Cardiac muscle cell (in vitro differentiated cells and primary cell): ENCODE measurements at regions not wholly inside any gene's neighbourhood (a gene's known extent, or its start where the extent isn't known, plus 50 kb on each side); places are given as distances from the start of the nearest gene placed in this dataset.

ENCODE experiments used
- DNase-seq, 2 donors: peaks; one replicate each; pipeline versions ENCODE4 v3.0.0 to v3.0.0-alpha.2; 2010 to 2017; ENCODE audit warnings: low read depth in 1 of 2, low spot score in 1 of 2
- H3K27ac ChIP-seq: fragments of 200-600 bp; sonication (generic); 2 replicates; pipeline ENCODE4 v1.5.1; 2016
- H3K27me3 ChIP-seq: fragments of 200-600 bp; sonication (generic); 2 replicates; pipeline ENCODE4 v1.6.0; 2016; ENCODE audit warnings: control low read depth
- H3K36me3 ChIP-seq: fragments of 200-600 bp; sonication (generic); 2 replicates; pipeline ENCODE4 v1.5.1; 2016; ENCODE audit warnings: control low read depth
- H3K4me1 ChIP-seq: fragments of 200-600 bp; sonication (generic); 2 replicates; pipeline ENCODE4 v1.8.1; 2017; ENCODE audit warnings: low read depth, mild to moderate bottlenecking, mixed run types
- H3K4me3 ChIP-seq: fragments of 200-600 bp; sonication (generic); 2 replicates; pipeline ENCODE4 v1.5.1; 2016; ENCODE audit warnings: mild to moderate bottlenecking
- H3K9me3 ChIP-seq: fragments of 200-600 bp; sonication (generic); 2 replicates; pipeline ENCODE4 v1.5.1; 2017; ENCODE audit warnings: low read depth, mild to moderate bottlenecking, control low read depth
- CTCF ChIP-seq: IDR thresholded peaks from 2 replicates; pipeline ENCODE4 v1.5.1; 2012; ENCODE audit warnings: low read depth, mild to moderate bottlenecking, low read length

- no peaks in the 10 kb centered on the region for H3K27me3 ChIP-seq
- no peak for TF ChIP-seq CTCF
- H3K36me3 ChIP-seq, result no peaks in the 10 kb centered on the region
- H3K9me3 ChIP-seq, result no peaks in the 10 kb centered on the region
- no peak for DNase-seq
- H3K27ac ChIP-seq, result no peak overlapping the region
- H3K4me1 ChIP-seq, result no peaks in the 10 kb centered on the region
- H3K4me3 ChIP-seq, result no peak overlapping the region
These were observed 150.6 kb upstream of the TSC22D1 start for GRCh38 chr13:44726778-44727177.

GRCh38 chr13:44726214-44726613 lies 150.1 kb upstream of the TSC22D1 start:
- Histone ChIP-seq H3K27me3 (no peaks in the 10 kb centered on the region), H3K27ac (no peak overlapping the region), H3K36me3 (no peaks in the 10 kb centered on the region), H3K4me1 (no peaks in the 10 kb centered on the region), H3K9me3 (no peaks in the 10 kb centered on the region), H3K4me3 (no peak overlapping the region)
- DNase-seq, result peak in 1 of 2 donors; percentile 97
- TF ChIP-seq CTCF, result no peak

GRCh38 chr13:44719857-44720671 lies 143.9 kb upstream of the TSC22D1 start:
- H3K9me3 ChIP-seq, result no peaks in the 10 kb centered on the region
- peak in 1 of 2 donors; percentile 90 for DNase-seq
- no peaks in the 10 kb centered on the region for H3K27me3 ChIP-seq
- no peaks in the 10 kb centered on the region for H3K36me3 ChIP-seq
- no peak overlapping the region for H3K4me3 ChIP-seq
- TF ChIP-seq CTCF, result no peak
- H3K27ac ChIP-seq, result no peak overlapping the region
- no peaks in the 10 kb centered on the region for H3K4me1 ChIP-seq

- no peak for TF ChIP-seq CTCF
- Histone ChIP-seq H3K27me3 (no peaks in the 10 kb centered on the region), H3K36me3 (no peaks in the 10 kb centered on the region), H3K4me3 (no peak overlapping the region), H3K4me1 (no peaks in the 10 kb centered on the region), H3K9me3 (no peaks in the 10 kb centered on the region), H3K27ac (no peak overlapping the region)
- DNase-seq, result no peak
These were observed 142.3 kb upstream of the TSC22D1 start for GRCh38 chr13:44718467-44718866.

- DNase-seq, result peak in 1 of 2 donors; percentile 37
- Histone ChIP-seq H3K27ac (no peak overlapping the region), H3K27me3 (no peaks in the 10 kb centered on the region), H3K4me3 (no peak overlapping the region), H3K4me1 (no peaks in the 10 kb centered on the region), H3K36me3 (no peaks in the 10 kb centered on the region), H3K9me3 (no peaks in the 10 kb centered on the region)
- no peak for TF ChIP-seq CTCF
These were observed 139.4 kb upstream of the TSC22D1 start for GRCh38 chr13:44715287-44716230.
